C4-2B (cell line): ENCODE measurements at regions not wholly inside any gene's neighbourhood (a gene's known extent, or its start where the extent isn't known, plus 50 kb on each side); places are given as distances from the start of the nearest gene placed in this dataset.

Experiments
- ZFX ChIP-seq: fragments of 450-650 bp; IDR thresholded peaks from 2 replicates; pipeline ENCODE4 v1.6.1; 2017
- TF ChIP-seq, protein P1 (sequence below): fragments of 450-650 bp; conservative IDR thresholded peaks from 2 replicates; pipeline ENCODE4 v1.5.1; 2017; ENCODE audit warnings: mild to moderate bottlenecking

DNA sequence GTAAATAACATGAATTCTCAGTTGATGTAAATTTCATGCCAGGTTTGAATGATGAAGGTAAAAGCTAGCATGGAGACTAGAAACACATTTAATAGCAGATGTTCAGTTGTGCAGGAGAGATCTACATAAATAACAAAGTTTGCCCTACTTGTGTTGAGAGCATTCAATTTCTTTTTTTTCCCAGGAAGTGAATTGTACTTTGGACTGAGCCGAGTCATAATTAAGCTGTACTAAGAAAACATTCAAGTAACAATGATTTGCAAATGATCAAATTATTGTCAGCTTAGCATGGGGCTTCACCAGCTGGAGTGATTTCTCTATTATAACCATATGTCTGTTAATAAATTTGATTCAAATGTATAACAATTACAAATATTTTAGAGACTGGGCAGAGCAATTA, 893.5 kb upstream of the MAP3K7 start:
- TF ChIP-seq, protein P1, sequence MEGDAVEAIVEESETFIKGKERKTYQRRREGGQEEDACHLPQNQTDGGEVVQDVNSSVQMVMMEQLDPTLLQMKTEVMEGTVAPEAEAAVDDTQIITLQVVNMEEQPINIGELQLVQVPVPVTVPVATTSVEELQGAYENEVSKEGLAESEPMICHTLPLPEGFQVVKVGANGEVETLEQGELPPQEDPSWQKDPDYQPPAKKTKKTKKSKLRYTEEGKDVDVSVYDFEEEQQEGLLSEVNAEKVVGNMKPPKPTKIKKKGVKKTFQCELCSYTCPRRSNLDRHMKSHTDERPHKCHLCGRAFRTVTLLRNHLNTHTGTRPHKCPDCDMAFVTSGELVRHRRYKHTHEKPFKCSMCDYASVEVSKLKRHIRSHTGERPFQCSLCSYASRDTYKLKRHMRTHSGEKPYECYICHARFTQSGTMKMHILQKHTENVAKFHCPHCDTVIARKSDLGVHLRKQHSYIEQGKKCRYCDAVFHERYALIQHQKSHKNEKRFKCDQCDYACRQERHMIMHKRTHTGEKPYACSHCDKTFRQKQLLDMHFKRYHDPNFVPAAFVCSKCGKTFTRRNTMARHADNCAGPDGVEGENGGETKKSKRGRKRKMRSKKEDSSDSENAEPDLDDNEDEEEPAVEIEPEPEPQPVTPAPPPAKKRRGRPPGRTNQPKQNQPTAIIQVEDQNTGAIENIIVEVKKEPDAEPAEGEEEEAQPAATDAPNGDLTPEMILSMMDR, result no peak
- no peak for TF ChIP-seq ZFX
